Activated CD4-positive, alpha-beta memory T cell treated with anti-CD3 and anti-CD28 coated beads, Interleukin-2, amount 10 ng/mL, durations not matched to agents 7 days and 5 days (primary cell): ENCODE measurements at regions not wholly inside any gene's neighbourhood (a gene's known extent, or its start where the extent isn't known, plus 50 kb on each side); places are given as distances from the start of the nearest gene placed in this dataset.
"Not testable (repeated sequence)": the region's sequence is repeated elsewhere in the genome, so short reads cannot be mapped to it uniquely, and the experiment has no call there.

ENCODE experiments used
- CTCF ChIA-PET: fragments of 350-600 bp; sonication (Branson Sonifier 250); formaldehyde crosslinking; loops from one replicate; lab custom pipeline; 2021; ENCODE audit warnings: antibody characterized with exemption, inconsistent platforms; lab: Charles Lee
- POLR2A ChIA-PET: fragments of 350-600 bp; sonication (Branson Sonifier 250); formaldehyde crosslinking; loops from one replicate; lab custom pipeline; 2021; ENCODE audit warnings: antibody characterized with exemption; lab: Charles Lee
- DNase-seq: peaks from one replicate; pipeline ENCODE4 v3.0.0-alpha.2; 2020
- H3K27ac Mint-ChIP-seq: one replicate; pipeline ENCODE4 v1.8.0; 2021; ENCODE audit warnings: mild to moderate bottlenecking, mixed read lengths
- H3K27me3 Mint-ChIP-seq: one replicate; pipeline ENCODE4 v1.8.0; 2021; ENCODE audit warnings: mixed read lengths
- H3K36me3 Mint-ChIP-seq: one replicate; pipeline ENCODE4 v1.8.0; 2021; ENCODE audit warnings: low read depth, mixed read lengths
- H3K4me1 Mint-ChIP-seq: one replicate; pipeline ENCODE4 v1.8.0; 2021; ENCODE audit warnings: mixed read lengths
- H3K4me3 Mint-ChIP-seq: one replicate; pipeline ENCODE4 v1.8.0; 2021; ENCODE audit warnings: mild to moderate bottlenecking, mixed read lengths
- H3K9me3 Mint-ChIP-seq: one replicate; pipeline ENCODE4 v1.8.0; 2021; ENCODE audit warnings: mixed read lengths

GRCh38 chr5:98218838-98219237 lies 554.6 kb upstream of the RGMB start:
- Mint-ChIP-seq H3K36me3 (no peaks in the 10 kb centered on the region), H3K4me3 (no peak overlapping the region), H3K27ac (no peak overlapping the region), H3K4me1 (no peaks in the 10 kb centered on the region), H3K27me3 (no peaks in the 10 kb centered on the region), H3K9me3 (peaks cover under 1% of the 10 kb centered on the region)
- CTCF ChIA-PET = no interaction called here
- DNase-seq = no peak
- POLR2A ChIA-PET = no interaction called here

- H3K27me3 Mint-ChIP-seq = no peaks in the 10 kb centered on the region
- ChIA-PET CTCF (no interaction called here), POLR2A (no interaction called here)
- DNase-seq = no peak
- H3K4me3 Mint-ChIP-seq = no peak overlapping the region
- no peaks in the 10 kb centered on the region for H3K36me3 Mint-ChIP-seq
- H3K27ac Mint-ChIP-seq = no peak overlapping the region
- H3K9me3 Mint-ChIP-seq = peaks cover 7% of the 10 kb centered on the region
- H3K4me1 Mint-ChIP-seq = no peaks in the 10 kb centered on the region
These were observed 546.0 kb upstream of the RGMB start for GRCh38 chr5:98227489-98227888.

- H3K4me3 Mint-ChIP-seq = no peak overlapping the region
- H3K36me3 Mint-ChIP-seq = no peaks in the 10 kb centered on the region
- H3K27ac Mint-ChIP-seq = no peak overlapping the region
- H3K4me1 Mint-ChIP-seq = no peaks in the 10 kb centered on the region
- POLR2A ChIA-PET = no interaction called here
- H3K9me3 Mint-ChIP-seq = peaks cover 5% of the 10 kb centered on the region
- DNase-seq = no peak
- H3K27me3 Mint-ChIP-seq = no peaks in the 10 kb centered on the region
- CTCF ChIA-PET = no interaction called here
These were observed 542.4 kb upstream of the RGMB start for GRCh38 chr5:98231089-98231488.

- H3K4me3 Mint-ChIP-seq, CTCF ChIA-PET, POLR2A ChIA-PET, H3K9me3 Mint-ChIP-seq, DNase-seq, H3K4me1 Mint-ChIP-seq, H3K36me3 Mint-ChIP-seq, H3K27ac Mint-ChIP-seq, H3K27me3 Mint-ChIP-seq: not testable (repeated sequence)
These were observed 535.7 kb upstream of the RGMB start for GRCh38 chr5:98237794-98238193.

- ChIA-PET POLR2A (no interaction called here), CTCF (no interaction called here)
- Mint-ChIP-seq H3K27me3 (no peaks in the 10 kb centered on the region), H3K4me1 (no peaks in the 10 kb centered on the region), H3K9me3 (no peaks in the 10 kb centered on the region), H3K4me3 (no peak overlapping the region), H3K36me3 (no peaks in the 10 kb centered on the region), H3K27ac (no peak overlapping the region)
- DNase-seq = no peak
These were observed 529.5 kb upstream of the RGMB start for GRCh38 chr5:98243972-98244371.

- H3K9me3 Mint-ChIP-seq = no peaks in the 10 kb centered on the region
- no peaks in the 10 kb centered on the region for H3K36me3 Mint-ChIP-seq
- no peaks in the 10 kb centered on the region for H3K27me3 Mint-ChIP-seq
- H3K27ac Mint-ChIP-seq = no peak overlapping the region
- ChIA-PET POLR2A (no interaction called here), CTCF (no interaction called here)
- DNase-seq = no peak
- H3K4me3 Mint-ChIP-seq = no peak overlapping the region
- H3K4me1 Mint-ChIP-seq = no peaks in the 10 kb centered on the region
These were observed 524.5 kb upstream of the RGMB start for GRCh38 chr5:98248949-98249348.

GRCh38 chr5:98258939-98259338 lies 514.5 kb upstream of the RGMB start:
- Mint-ChIP-seq H3K9me3 (no peaks in the 10 kb centered on the region), H3K27me3 (no peaks in the 10 kb centered on the region), H3K36me3 (no peaks in the 10 kb centered on the region), H3K27ac (no peak overlapping the region), H3K4me3 (no peak overlapping the region), H3K4me1 (no peaks in the 10 kb centered on the region)
- CTCF ChIA-PET = no interaction called here
- POLR2A ChIA-PET = no interaction called here
- no peak for DNase-seq

- CTCF ChIA-PET = no interaction called here
- no peaks in the 10 kb centered on the region for H3K4me1 Mint-ChIP-seq
- no peaks in the 10 kb centered on the region for H3K27me3 Mint-ChIP-seq
These were observed 513.9 kb upstream of the RGMB start for GRCh38 chr5:98259595-98259994.

GRCh38 chr5:98263084-98263483 lies 510.4 kb upstream of the RGMB start:
- no peaks in the 10 kb centered on the region for H3K4me1 Mint-ChIP-seq
- peaks cover 2% of the 10 kb centered on the region for H3K9me3 Mint-ChIP-seq
- no peaks in the 10 kb centered on the region for H3K27me3 Mint-ChIP-seq
- no peak overlapping the region for H3K4me3 Mint-ChIP-seq
- H3K36me3 Mint-ChIP-seq = no peaks in the 10 kb centered on the region
- CTCF ChIA-PET = no interaction called here
- DNase-seq = no peak
- no peak overlapping the region for H3K27ac Mint-ChIP-seq
- POLR2A ChIA-PET = no interaction called here

More at GRCh38 chr5:98259595-98259994, 513.9 kb upstream of the RGMB start:
- POLR2A ChIA-PET = no interaction called here
- no peaks in the 10 kb centered on the region for H3K36me3 Mint-ChIP-seq
- no peaks in the 10 kb centered on the region for H3K9me3 Mint-ChIP-seq
- no peak overlapping the region for H3K4me3 Mint-ChIP-seq
- DNase-seq = no peak
- H3K27ac Mint-ChIP-seq = no peak overlapping the region

GRCh38 chr5:98268162-98268860 lies 505.2 kb upstream of the RGMB start:
- CTCF ChIA-PET = no interaction called here
- H3K27ac Mint-ChIP-seq = no peak overlapping the region

GRCh38 chr5:98275980-98276379 lies 497.5 kb upstream of the RGMB start:
- DNase-seq = no peak
- Mint-ChIP-seq H3K36me3 (no peaks in the 10 kb centered on the region), H3K27ac (no peak overlapping the region), H3K9me3 (no peaks in the 10 kb centered on the region), H3K4me1 (no peaks in the 10 kb centered on the region), H3K27me3 (no peaks in the 10 kb centered on the region), H3K4me3 (no peak overlapping the region)
- ChIA-PET CTCF (no interaction called here), POLR2A (no interaction called here)

More at GRCh38 chr5:98268162-98268860, 505.2 kb upstream of the RGMB start:
- Mint-ChIP-seq H3K27me3 (no peaks in the 10 kb centered on the region), H3K4me1 (no peaks in the 10 kb centered on the region), H3K4me3 (no peak overlapping the region), H3K9me3 (peaks cover 2% of the 10 kb centered on the region), H3K36me3 (no peaks in the 10 kb centered on the region)
- POLR2A ChIA-PET = no interaction called here
- DNase-seq = no peak

GRCh38 chr5:98282521-98282920 lies 490.9 kb upstream of the RGMB start:
- H3K36me3 Mint-ChIP-seq = no peaks in the 10 kb centered on the region

GRCh38 chr5:98292496-98292895 lies 481.0 kb upstream of the RGMB start:
- ChIA-PET CTCF (no interaction called here), POLR2A (no interaction called here)
- Mint-ChIP-seq H3K27ac (no peak overlapping the region), H3K4me1 (no peaks in the 10 kb centered on the region), H3K4me3 (no peak overlapping the region), H3K36me3 (no peaks in the 10 kb centered on the region), H3K9me3 (no peaks in the 10 kb centered on the region), H3K27me3 (no peaks in the 10 kb centered on the region)
- no peak for DNase-seq

More at GRCh38 chr5:98282521-98282920, 490.9 kb upstream of the RGMB start:
- CTCF ChIA-PET = interaction anchor here (0.7 kb wide), 1 partner anchor 187 kb away, joined by 5 read pairs; no protein-coding TSS in a partner anchor
- H3K4me3 Mint-ChIP-seq = no peak overlapping the region
- H3K27me3 Mint-ChIP-seq = peaks cover 1% of the 10 kb centered on the region
- no peak overlapping the region for H3K27ac Mint-ChIP-seq
- POLR2A ChIA-PET = no interaction called here
- no peaks in the 10 kb centered on the region for H3K4me1 Mint-ChIP-seq
- DNase-seq = no peak
- no peaks in the 10 kb centered on the region for H3K9me3 Mint-ChIP-seq

- ChIA-PET CTCF (no interaction called here), POLR2A (no interaction called here)
- H3K27me3 Mint-ChIP-seq = no peaks in the 10 kb centered on the region
- no peaks in the 10 kb centered on the region for H3K4me1 Mint-ChIP-seq
- H3K4me3 Mint-ChIP-seq = no peak overlapping the region
- H3K36me3 Mint-ChIP-seq = no peaks in the 10 kb centered on the region
- no peak for DNase-seq
- H3K27ac Mint-ChIP-seq = no peak overlapping the region
- H3K9me3 Mint-ChIP-seq = no peaks in the 10 kb centered on the region
These were observed 477.0 kb upstream of the RGMB start for GRCh38 chr5:98296426-98296825.
